OCI-LY3 (cell line): ENCODE measurements at regions not wholly inside any gene's neighbourhood (a gene's known extent, or its start where the extent isn't known, plus 50 kb on each side); places are given as distances from the start of the nearest gene placed in this dataset.

Source experiments
- EZH2phosphoT487 ChIP-seq: fragments of 200-600 bp; shearing (Covaris generic); IDR thresholded peaks from 2 replicates; pipeline ENCODE4 v1.6.1; 2018; ENCODE audit warnings: antibody characterized with exemption, mixed run types, low read depth
- TF ChIP-seq, protein P1 (sequence below): fragments of 200-600, 300-600 bp; sonication (generic); IDR thresholded peaks from 2 replicates; pipeline ENCODE4 v1.5.1; 2014; ENCODE audit warnings: antibody characterized with exemption, low read length, low read depth

DNA sequence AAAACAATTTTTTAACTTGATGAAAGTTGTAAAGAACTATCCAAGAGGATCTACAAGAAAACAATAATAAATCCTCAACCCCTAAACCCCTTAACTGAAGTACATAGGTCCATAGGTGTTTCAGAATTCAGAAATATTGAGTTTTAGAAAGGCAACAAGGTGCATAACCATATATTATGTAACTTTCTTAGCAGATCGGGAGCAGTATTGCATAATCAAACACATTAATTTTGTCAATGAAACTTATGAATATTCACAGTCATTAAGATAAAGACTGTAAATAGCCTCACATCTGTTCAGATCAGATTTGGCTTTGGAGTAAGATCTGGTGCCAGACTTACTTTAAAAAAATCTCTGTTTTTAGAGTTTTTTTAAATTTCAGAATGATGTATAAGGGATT lies 647.1 kb upstream of the FLRT2 start:
- TF ChIP-seq, protein P1, sequence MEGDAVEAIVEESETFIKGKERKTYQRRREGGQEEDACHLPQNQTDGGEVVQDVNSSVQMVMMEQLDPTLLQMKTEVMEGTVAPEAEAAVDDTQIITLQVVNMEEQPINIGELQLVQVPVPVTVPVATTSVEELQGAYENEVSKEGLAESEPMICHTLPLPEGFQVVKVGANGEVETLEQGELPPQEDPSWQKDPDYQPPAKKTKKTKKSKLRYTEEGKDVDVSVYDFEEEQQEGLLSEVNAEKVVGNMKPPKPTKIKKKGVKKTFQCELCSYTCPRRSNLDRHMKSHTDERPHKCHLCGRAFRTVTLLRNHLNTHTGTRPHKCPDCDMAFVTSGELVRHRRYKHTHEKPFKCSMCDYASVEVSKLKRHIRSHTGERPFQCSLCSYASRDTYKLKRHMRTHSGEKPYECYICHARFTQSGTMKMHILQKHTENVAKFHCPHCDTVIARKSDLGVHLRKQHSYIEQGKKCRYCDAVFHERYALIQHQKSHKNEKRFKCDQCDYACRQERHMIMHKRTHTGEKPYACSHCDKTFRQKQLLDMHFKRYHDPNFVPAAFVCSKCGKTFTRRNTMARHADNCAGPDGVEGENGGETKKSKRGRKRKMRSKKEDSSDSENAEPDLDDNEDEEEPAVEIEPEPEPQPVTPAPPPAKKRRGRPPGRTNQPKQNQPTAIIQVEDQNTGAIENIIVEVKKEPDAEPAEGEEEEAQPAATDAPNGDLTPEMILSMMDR, result no peak
- TF ChIP-seq EZH2phosphoT487, result no peak
